Activated CD8-positive, alpha-beta T cell treated with anti-CD3 and anti-CD28 coated beads, Interleukin-2, amount 10 ng/mL, durations not matched to agents 7 days and 5 days (primary cell): ENCODE measurements at regions not wholly inside any gene's neighbourhood (a gene's known extent, or its start where the extent isn't known, plus 50 kb on each side); places are given as distances from the start of the nearest gene placed in this dataset.
"Not testable (repeated sequence)": the region's sequence is repeated elsewhere in the genome, so short reads cannot be mapped to it uniquely, and the experiment has no call there.

Experiments
- ATAC-seq: fragments of 150-1000 bp; cut with Tn5 transposase; one replicate; pipeline ENCODE4 v1.10.0; 2021; ENCODE audit warnings: moderate library complexity
- CTCF ChIA-PET: fragments of 350-600 bp; sonication (Branson Sonifier 250); formaldehyde crosslinking; loops from one replicate; lab custom pipeline; 2021; ENCODE audit warnings: antibody characterized with exemption; lab: Charles Lee
- POLR2A ChIA-PET: fragments of 350-600 bp; sonication (Branson Sonifier 250); formaldehyde crosslinking; loops from one replicate; lab custom pipeline; 2021; ENCODE audit warnings: antibody characterized with exemption; lab: Charles Lee
- DNase-seq: peaks from one replicate; pipeline ENCODE4 v3.0.0-alpha.2; 2020
- H3K27ac Mint-ChIP-seq: one replicate; pipeline ENCODE4 v1.8.0; 2021; ENCODE audit warnings: mild to moderate bottlenecking, mixed read lengths
- H3K27me3 Mint-ChIP-seq: one replicate; pipeline ENCODE4 v1.8.0; 2021; ENCODE audit warnings: low read depth, mixed read lengths
- H3K36me3 Mint-ChIP-seq: one replicate; pipeline ENCODE4 v1.8.0; 2021; ENCODE audit warnings: low read depth, mixed read lengths
- H3K4me1 Mint-ChIP-seq: one replicate; pipeline ENCODE4 v1.8.0; 2021; ENCODE audit warnings: low read depth, mixed read lengths
- H3K4me3 Mint-ChIP-seq: one replicate; pipeline ENCODE4 v1.8.0; 2021; ENCODE audit warnings: mild to moderate bottlenecking, mixed read lengths
- H3K9me3 Mint-ChIP-seq: one replicate; pipeline ENCODE4 v1.8.0; 2022; ENCODE audit warnings: mixed read lengths; ENCODE audit not compliant: insufficient read depth

- POLR2A ChIA-PET = no interaction called here
- DNase-seq (no peak), ATAC-seq (no peak)
- no peaks in the 10 kb centered on the region for H3K27me3 Mint-ChIP-seq
- H3K4me3 Mint-ChIP-seq = no peak overlapping the region
- no peaks in the 10 kb centered on the region for H3K36me3 Mint-ChIP-seq
- CTCF ChIA-PET = no interaction called here
- H3K27ac Mint-ChIP-seq = no peak overlapping the region
- H3K4me1 Mint-ChIP-seq = no peaks in the 10 kb centered on the region
- H3K9me3 Mint-ChIP-seq = peaks cover 20% of the 10 kb centered on the region
Measured at GRCh38 chr16:52123842-52124241, 423.1 kb downstream of the TOX3 start.

GRCh38 chr16:52123061-52123839, 423.7 kb downstream of the TOX3 start:
- H3K9me3 Mint-ChIP-seq = peaks cover 20% of the 10 kb centered on the region
- H3K4me1 Mint-ChIP-seq = no peaks in the 10 kb centered on the region
- no peak overlapping the region for H3K4me3 Mint-ChIP-seq
- POLR2A ChIA-PET = no interaction called here
- no peaks in the 10 kb centered on the region for H3K36me3 Mint-ChIP-seq
- CTCF ChIA-PET = no interaction called here
- H3K27ac Mint-ChIP-seq = no peak overlapping the region
- H3K27me3 Mint-ChIP-seq = no peaks in the 10 kb centered on the region
- ATAC-seq (no peak), DNase-seq (no peak)

DNA sequence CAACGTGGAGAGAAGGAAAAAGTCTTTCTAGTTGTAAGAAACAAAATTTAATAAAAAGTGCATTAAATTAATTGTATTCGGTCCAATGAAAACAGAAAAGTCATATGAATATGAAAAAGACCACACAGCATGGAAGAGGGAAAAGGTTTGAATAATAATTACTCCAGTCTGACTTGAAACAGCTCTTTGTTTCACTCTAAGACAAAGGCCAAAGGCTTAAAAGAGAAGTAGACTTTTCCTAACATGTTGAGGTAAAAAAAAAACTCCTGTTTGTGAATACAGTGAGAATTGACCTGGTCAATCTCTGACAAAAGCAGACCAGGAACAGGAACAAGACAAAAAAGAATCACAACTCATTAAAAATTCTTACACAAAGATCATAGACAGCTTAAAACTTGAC, 429.8 kb downstream of the TOX3 start:
- H3K4me1 Mint-ChIP-seq = no peaks in the 10 kb centered on the region
- H3K27ac Mint-ChIP-seq = no peak overlapping the region
- no peaks in the 10 kb centered on the region for H3K27me3 Mint-ChIP-seq
- H3K4me3 Mint-ChIP-seq = no peak overlapping the region
- no peak for ATAC-seq
- peaks cover 29% of the 10 kb centered on the region for H3K9me3 Mint-ChIP-seq
- ChIA-PET POLR2A (interaction anchor here (0.6 kb wide), 1 partner anchor 569 kb away, joined by 3 read pairs; no protein-coding TSS in a partner anchor), CTCF (no interaction called here)
- no peaks in the 10 kb centered on the region for H3K36me3 Mint-ChIP-seq
- DNase-seq = no peak

- DNase-seq (no peak), ATAC-seq (no peak)
- CTCF ChIA-PET = no interaction called here
- Mint-ChIP-seq H3K4me3 (no peak overlapping the region), H3K27ac (no peak overlapping the region), H3K36me3 (no peaks in the 10 kb centered on the region), H3K27me3 (no peaks in the 10 kb centered on the region), H3K9me3 (peaks cover 14% of the 10 kb centered on the region), H3K4me1 (no peaks in the 10 kb centered on the region)
- POLR2A ChIA-PET = no interaction called here
Measured at GRCh38 chr16:52114379-52114778, 432.6 kb downstream of the TOX3 start.

GRCh38 chr16:52113533-52114183, 433.3 kb downstream of the TOX3 start:
- Mint-ChIP-seq H3K36me3 (no peaks in the 10 kb centered on the region), H3K27ac (no peak overlapping the region), H3K27me3 (no peaks in the 10 kb centered on the region), H3K4me3 (no peak overlapping the region), H3K4me1 (no peaks in the 10 kb centered on the region), H3K9me3 (peaks cover 9% of the 10 kb centered on the region)
- DNase-seq (no peak), ATAC-seq (no peak)
- POLR2A ChIA-PET = no interaction called here
- CTCF ChIA-PET = no interaction called here

DNA sequence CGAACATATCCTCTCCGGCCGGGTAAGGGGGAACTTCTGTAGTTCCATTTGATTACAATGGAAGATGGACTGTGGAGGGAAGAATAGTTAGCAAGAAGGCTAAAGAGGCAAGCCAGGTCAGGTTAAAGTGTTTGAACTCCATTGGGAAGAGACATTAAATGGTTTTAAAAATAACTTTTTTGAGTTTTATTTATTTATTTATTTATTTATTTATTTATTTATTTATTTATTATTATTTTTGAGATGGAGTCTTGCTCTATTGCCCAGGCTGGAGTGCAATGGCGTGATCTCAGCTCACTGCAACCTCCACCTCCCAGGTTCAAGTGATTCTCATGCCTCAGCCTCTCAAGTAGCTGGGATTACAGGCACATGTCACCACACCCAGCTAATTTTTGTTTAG, 441.9 kb downstream of the TOX3 start:
- ATAC-seq, H3K4me1 Mint-ChIP-seq, H3K27me3 Mint-ChIP-seq, H3K36me3 Mint-ChIP-seq, H3K4me3 Mint-ChIP-seq, H3K9me3 Mint-ChIP-seq, H3K27ac Mint-ChIP-seq, CTCF ChIA-PET, DNase-seq, POLR2A ChIA-PET: not testable (repeated sequence)

DNA sequence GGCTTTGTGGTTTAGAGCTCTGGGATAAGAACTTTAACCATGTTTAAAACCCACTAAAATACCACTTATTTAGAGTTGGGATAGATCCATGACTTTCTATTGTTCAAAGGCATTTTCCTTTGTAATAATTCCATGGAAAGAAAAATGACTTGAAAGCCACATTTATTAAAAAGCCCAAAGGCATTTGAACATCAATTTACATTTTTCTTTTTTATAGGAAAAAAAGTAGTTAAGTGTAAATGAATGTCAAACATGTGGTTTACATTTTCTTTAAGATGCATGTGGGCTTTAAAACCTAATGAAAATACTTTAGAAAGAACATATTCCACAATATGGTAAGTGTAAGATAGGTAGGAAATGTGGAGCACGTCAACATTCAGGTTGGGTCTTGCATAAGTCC, 443.2 kb downstream of the TOX3 start:
- no peaks in the 10 kb centered on the region for H3K27me3 Mint-ChIP-seq
- no peak overlapping the region for H3K4me3 Mint-ChIP-seq
- POLR2A ChIA-PET = no interaction called here
- no peak overlapping the region for H3K27ac Mint-ChIP-seq
- DNase-seq = no peak
- H3K4me1 Mint-ChIP-seq = no peaks in the 10 kb centered on the region
- no peaks in the 10 kb centered on the region for H3K9me3 Mint-ChIP-seq
- no peak for ATAC-seq
- CTCF ChIA-PET = no interaction called here
- no peaks in the 10 kb centered on the region for H3K36me3 Mint-ChIP-seq

GRCh38 chr16:52101246-52101645, 445.7 kb downstream of the TOX3 start:
- ChIA-PET CTCF (interaction anchor here (0.6 kb wide), 1 partner anchor 1628 kb away, joined by 3 read pairs; no protein-coding TSS in a partner anchor), POLR2A (no interaction called here)
- Mint-ChIP-seq H3K27me3 (no peaks in the 10 kb centered on the region), H3K4me1 (no peaks in the 10 kb centered on the region), H3K4me3 (no peak overlapping the region), H3K9me3 (no peaks in the 10 kb centered on the region), H3K27ac (no peak overlapping the region), H3K36me3 (no peaks in the 10 kb centered on the region)
- DNase-seq (no peak), ATAC-seq (no peak)

GRCh38 chr16:52099382-52099781, 447.6 kb downstream of the TOX3 start:
- POLR2A ChIA-PET = no interaction called here
- H3K36me3 Mint-ChIP-seq = no peaks in the 10 kb centered on the region

DNA sequence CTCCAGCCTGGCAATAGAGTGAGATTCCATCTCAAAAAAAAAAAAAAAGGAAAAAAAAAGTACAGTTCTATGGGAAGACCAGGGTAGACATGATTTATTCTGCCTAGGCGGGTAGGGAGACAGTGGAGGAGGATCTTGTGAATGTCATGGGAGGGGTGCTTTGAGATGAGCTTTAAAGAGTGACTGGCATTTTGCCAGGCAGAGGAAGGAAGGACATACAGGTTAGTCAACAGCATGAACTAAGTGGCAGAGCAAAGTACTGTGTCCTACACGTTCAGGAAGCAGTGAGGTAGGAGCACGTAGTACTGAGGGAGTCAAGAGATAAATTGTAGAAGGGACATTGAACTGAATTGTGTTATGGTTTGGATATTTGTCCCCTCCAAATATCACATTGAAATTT, 451.5 kb downstream of the TOX3 start:
- Mint-ChIP-seq H3K4me1 (no peaks in the 10 kb centered on the region), H3K27me3 (no peaks in the 10 kb centered on the region), H3K27ac (no peak overlapping the region), H3K36me3 (no peaks in the 10 kb centered on the region), H3K9me3 (peaks cover 5% of the 10 kb centered on the region), H3K4me3 (no peak overlapping the region)
- ChIA-PET POLR2A (no interaction called here), CTCF (no interaction called here)
- DNase-seq = no peak
- ATAC-seq = no peak

More at GRCh38 chr16:52099382-52099781, 447.6 kb downstream of the TOX3 start:
- ATAC-seq = no peak
- Mint-ChIP-seq H3K4me3 (no peak overlapping the region), H3K4me1 (no peaks in the 10 kb centered on the region), H3K27ac (no peak overlapping the region), H3K9me3 (no peaks in the 10 kb centered on the region), H3K27me3 (no peaks in the 10 kb centered on the region)
- CTCF ChIA-PET = no interaction called here
- no peak for DNase-seq

DNA sequence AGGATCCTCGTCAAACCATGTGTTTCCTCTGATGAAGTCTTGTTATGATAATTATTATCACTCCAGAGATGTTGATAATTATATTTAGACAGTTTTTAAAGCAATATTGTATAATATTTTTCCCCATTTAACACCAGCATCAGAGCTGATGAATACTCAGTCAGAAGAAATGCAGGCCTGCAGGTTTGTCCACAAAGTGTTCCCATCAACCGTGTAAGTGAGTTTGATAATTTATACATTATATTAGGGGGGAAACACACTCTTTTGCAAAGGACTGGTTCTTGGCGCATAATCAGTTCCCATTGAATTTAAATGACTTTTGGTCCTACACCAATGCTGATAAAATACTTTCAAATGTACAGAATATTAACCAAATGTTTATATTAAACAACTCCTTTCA, 454.8 kb downstream of the TOX3 start:
- ChIA-PET CTCF (no interaction called here), POLR2A (no interaction called here)
- Mint-ChIP-seq H3K9me3 (peaks cover 10% of the 10 kb centered on the region), H3K36me3 (no peaks in the 10 kb centered on the region), H3K4me3 (no peak overlapping the region), H3K27ac (no peak overlapping the region), H3K27me3 (no peaks in the 10 kb centered on the region), H3K4me1 (no peaks in the 10 kb centered on the region)
- DNase-seq = no peak
- no peak for ATAC-seq

DNA sequence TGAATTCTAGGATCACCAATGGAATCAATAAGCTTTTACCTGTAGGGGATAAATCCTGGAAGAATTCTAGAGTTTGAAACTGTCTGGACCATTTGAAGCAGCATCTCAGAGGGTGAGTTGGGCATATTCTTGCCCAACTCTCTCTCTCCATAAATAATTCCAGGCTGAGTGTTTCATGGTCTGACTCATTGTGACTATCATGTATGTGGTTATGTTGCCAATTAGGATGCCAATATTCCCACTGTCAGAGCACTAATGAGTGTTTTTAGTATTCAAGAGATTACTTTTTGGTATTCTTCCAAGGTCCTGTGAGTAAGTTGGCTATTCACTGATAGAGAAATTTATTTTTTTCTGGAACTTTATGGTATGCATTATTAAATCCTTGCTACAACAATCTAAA, 456.9 kb downstream of the TOX3 start:
- Mint-ChIP-seq H3K27ac (no peak overlapping the region), H3K4me3 (no peak overlapping the region), H3K4me1 (no peaks in the 10 kb centered on the region), H3K9me3 (peaks cover 10% of the 10 kb centered on the region), H3K36me3 (no peaks in the 10 kb centered on the region), H3K27me3 (no peaks in the 10 kb centered on the region)
- ATAC-seq = no peak
- ChIA-PET POLR2A (no interaction called here), CTCF (no interaction called here)
- no peak for DNase-seq
